ENCODE measurements at regions not wholly inside any gene's neighbourhood (a gene's known extent, or its start where the extent isn't known, plus 50 kb on each side); places are given as distances from the start of the nearest gene placed in this dataset.

GRCh38 chr12:61998791-61999190 is 261.4 kb upstream of the USP15 start:
- no peak for TF ChIP-seq CTCF (IDR thresholded peaks at IDR 0.05; ENCODE audit: low read depth, low read length, missing control alignments)
- no peak for DNase-seq (ENCODE audit: low read depth)
- H3K4me3 ChIP-seq (ENCODE audit: low read depth, low read length) = no peak overlapping the region

GRCh38 chr12:61999311-61999710 is 260.9 kb upstream of the USP15 start:
- H3K4me3 ChIP-seq (ENCODE audit: low read depth, low read length) = no peak overlapping the region
- no peak for TF ChIP-seq CTCF (IDR thresholded peaks at IDR 0.05; ENCODE audit: low read depth, low read length, missing control alignments)
- no peak for DNase-seq (ENCODE audit: low read depth)

GRCh38 chr12:62001424-62001823 is 258.8 kb upstream of the USP15 start:
- H3K4me3 ChIP-seq (ENCODE audit: low read depth, low read length) = no peak overlapping the region
- DNase-seq (ENCODE audit: low read depth) = no peak
- no peak for TF ChIP-seq CTCF (IDR thresholded peaks at IDR 0.05; ENCODE audit: low read depth, low read length, missing control alignments)

GRCh38 chr12:62003226-62003625 is 257.0 kb upstream of the USP15 start:
- no peak for TF ChIP-seq CTCF (IDR thresholded peaks at IDR 0.05; ENCODE audit: low read depth, low read length, missing control alignments)
- DNase-seq (ENCODE audit: low read depth) = no peak
- H3K4me3 ChIP-seq (ENCODE audit: low read depth, low read length) = no peak overlapping the region

GRCh38 chr12:62003701-62004100 is 256.5 kb upstream of the USP15 start:
- no peak overlapping the region for H3K4me3 ChIP-seq (ENCODE audit: low read depth, low read length)
- DNase-seq (ENCODE audit: low read depth) = no peak
- no peak for TF ChIP-seq CTCF (IDR thresholded peaks at IDR 0.05; ENCODE audit: low read depth, low read length, missing control alignments)

- TF ChIP-seq CTCF (IDR thresholded peaks at IDR 0.05; ENCODE audit: low read depth, low read length, missing control alignments) = no peak
- DNase-seq (ENCODE audit: low read depth) = no peak
- H3K4me3 ChIP-seq (ENCODE audit: low read depth, low read length) = no peak overlapping the region
Measured at GRCh38 chr12:62005615-62006014, 254.6 kb upstream of the USP15 start.

GRCh38 chr12:62006076-62006732 is 254.0 kb upstream of the USP15 start:
- no peak for DNase-seq (ENCODE audit: low read depth)
- peak; percentile 68 for TF ChIP-seq CTCF (IDR thresholded peaks at IDR 0.05; ENCODE audit: low read depth, low read length, missing control alignments)

More at GRCh38 chr12:62006076-62006732, 254.0 kb upstream of the USP15 start:
- H3K4me3 ChIP-seq (ENCODE audit: low read depth, low read length) = no peak overlapping the region
